ENCODE measurements at regions not wholly inside any gene's neighbourhood (a gene's known extent, or its start where the extent isn't known, plus 50 kb on each side); places are given as distances from the start of the nearest gene placed in this dataset.

- TF ChIP-seq FOXM1 (IDR thresholded peaks at IDR 0.05; ENCODE audit: borderline replicate concordance, low read depth), result no peak
- TF ChIP-seq EGR1 (IDR thresholded peaks at IDR 0.05), result no peak
- TF ChIP-seq YY1 (IDR thresholded peaks at IDR 0.05; ENCODE audit: low read depth), result no peak
- no peak for TF ChIP-seq EP300 (IDR thresholded peaks at IDR 0.05; ENCODE audit: borderline replicate concordance)
- no peak for TF ChIP-seq TEAD4 (IDR thresholded peaks at IDR 0.05)
- no peak for TF ChIP-seq CEBPB (IDR thresholded peaks at IDR 0.05)
- TF ChIP-seq TCF12 (IDR thresholded peaks at IDR 0.05; ENCODE audit: low read depth), result no peak
These were observed 159.8 kb upstream of the GLRA1 start for GRCh38 chr5:152084476-152084875.

GRCh38 chr5:152083231-152083630 lies 158.6 kb upstream of the GLRA1 start:
- TF ChIP-seq TEAD4 (IDR thresholded peaks at IDR 0.05) (no peak), TAF1 (IDR thresholded peaks at IDR 0.05; ENCODE audit: low read depth) (no peak), YY1 (IDR thresholded peaks at IDR 0.05; ENCODE audit: low read depth) (no peak), NFIC (IDR thresholded peaks at IDR 0.05) (no peak), EGR1 (IDR thresholded peaks at IDR 0.05) (no peak), EP300 (IDR thresholded peaks at IDR 0.05; ENCODE audit: borderline replicate concordance) (no peak), TCF12 (IDR thresholded peaks at IDR 0.05; ENCODE audit: low read depth) (no peak), CREB1 (IDR thresholded peaks at IDR 0.05; ENCODE audit: low read depth) (no peak), USF1 (IDR thresholded peaks at IDR 0.05) (no peak), ZBTB7A (IDR thresholded peaks at IDR 0.05; ENCODE audit: low read depth) (no peak), CEBPB (IDR thresholded peaks at IDR 0.05) (no peak), MAX (IDR thresholded peaks at IDR 0.05) (no peak), REST (IDR thresholded peaks at IDR 0.05; ENCODE audit: low read depth) (no peak), RAD21 (IDR thresholded peaks at IDR 0.05; ENCODE audit: low read depth) (no peak), FOXM1 (IDR thresholded peaks at IDR 0.05; ENCODE audit: borderline replicate concordance, low read depth) (no peak)

GRCh38 chr5:152072091-152072490 lies 147.4 kb upstream of the GLRA1 start:
- TF ChIP-seq YY1 (IDR thresholded peaks at IDR 0.05; ENCODE audit: low read depth) (no peak), FOXM1 (IDR thresholded peaks at IDR 0.05; ENCODE audit: borderline replicate concordance, low read depth) (no peak), REST (IDR thresholded peaks at IDR 0.05; ENCODE audit: low read depth) (no peak), EP300 (IDR thresholded peaks at IDR 0.05; ENCODE audit: borderline replicate concordance) (no peak), CEBPB (IDR thresholded peaks at IDR 0.05) (no peak), RAD21 (IDR thresholded peaks at IDR 0.05; ENCODE audit: low read depth) (no peak), TCF12 (IDR thresholded peaks at IDR 0.05; ENCODE audit: low read depth) (no peak), NFIC (IDR thresholded peaks at IDR 0.05) (no peak), CREB1 (IDR thresholded peaks at IDR 0.05; ENCODE audit: low read depth) (no peak), EGR1 (IDR thresholded peaks at IDR 0.05) (no peak), TEAD4 (IDR thresholded peaks at IDR 0.05) (no peak), USF1 (IDR thresholded peaks at IDR 0.05) (no peak), MAX (IDR thresholded peaks at IDR 0.05) (no peak), ZBTB7A (IDR thresholded peaks at IDR 0.05; ENCODE audit: low read depth) (no peak)

- no peak for TF ChIP-seq TEAD4 (IDR thresholded peaks at IDR 0.05)
- no peak for TF ChIP-seq TCF12 (IDR thresholded peaks at IDR 0.05; ENCODE audit: low read depth)
- no peak for TF ChIP-seq EP300 (IDR thresholded peaks at IDR 0.05; ENCODE audit: borderline replicate concordance)
- TF ChIP-seq RAD21 (IDR thresholded peaks at IDR 0.05; ENCODE audit: low read depth), result no peak
- TF ChIP-seq MAX (IDR thresholded peaks at IDR 0.05), result no peak
- TF ChIP-seq TAF1 (IDR thresholded peaks at IDR 0.05; ENCODE audit: low read depth), result no peak
- TF ChIP-seq FOXM1 (IDR thresholded peaks at IDR 0.05; ENCODE audit: borderline replicate concordance, low read depth), result no peak
- TF ChIP-seq ZBTB7A (IDR thresholded peaks at IDR 0.05; ENCODE audit: low read depth), result no peak
- no peak for TF ChIP-seq CREB1 (IDR thresholded peaks at IDR 0.05; ENCODE audit: low read depth)
- no peak for TF ChIP-seq YY1 (IDR thresholded peaks at IDR 0.05; ENCODE audit: low read depth)
- TF ChIP-seq USF1 (IDR thresholded peaks at IDR 0.05), result no peak
- no peak for TF ChIP-seq NFIC (IDR thresholded peaks at IDR 0.05)
- TF ChIP-seq CEBPB (IDR thresholded peaks at IDR 0.05), result no peak
These were observed 145.9 kb upstream of the GLRA1 start for GRCh38 chr5:152070591-152070990.

GRCh38 chr5:152066784-152067183 lies 142.1 kb upstream of the GLRA1 start:
- TF ChIP-seq EGR1 (IDR thresholded peaks at IDR 0.05), result no peak
- TF ChIP-seq EP300 (IDR thresholded peaks at IDR 0.05; ENCODE audit: borderline replicate concordance), result no peak
- no peak for TF ChIP-seq REST (IDR thresholded peaks at IDR 0.05; ENCODE audit: low read depth)

Measured in Ishikawa (cell line).